HCT116 (cell line): ENCODE measurements at regions not wholly inside any gene's neighbourhood (a gene's known extent, or its start where the extent isn't known, plus 50 kb on each side); places are given as distances from the start of the nearest gene placed in this dataset.

ENCODE experiments used
- ATAC-seq: fragments of 200-7000 bp; cut with Tn5 transposase; 2 replicates; pipeline ENCODE4 v1.9.1; 2020; ENCODE audit warnings: mild to moderate bottlenecking, moderate library complexity
- BruUV-seq: library from RNA; stranded (reverse); fragments of 400-500 nt; replicated peaks from 2 replicates; lab custom pipeline; 2021; lab: Mats Ljungman, UMichigan
- CTCF ChIA-PET: fragments of 300-600 bp; sonication (Branson Sonifier 250); formaldehyde crosslinking; loops from one replicate; lab custom pipeline; 2021; ENCODE audit warnings: antibody characterized with exemption; lab: Charles Lee
- POLR2A ChIA-PET: fragments of 300-600, 350-600 bp; sonication (Branson Sonifier 250); formaldehyde crosslinking; loops from one replicate; lab custom pipeline; 2021; ENCODE audit warnings: antibody characterized with exemption; lab: Charles Lee
- RAD21 ChIA-PET, 2 experiments: fragments of 300-600 bp; sonication (Branson Sonifier 250); formaldehyde crosslinking; loops; one replicate each; lab custom pipeline; 2023; ENCODE audit warnings: low total read pairs in 2 of 2; ENCODE audit not compliant: uncharacterized antibody in 2 of 2, unreplicated experiment in 2 of 2, low non-redundant PET in 1 of 2; lab: Charles Lee
- DNase-seq: peaks from one replicate; pipeline ENCODE4 v3.0.0-alpha.2; 2010; ENCODE audit warnings: low read depth, low spot score
- H2AFZ ChIP-seq: fragments of 200-600 bp; shearing (Covaris generic), sonication (generic); 2 replicates; pipeline ENCODE4 v1.6.1; 2017; ENCODE audit warnings: low read depth, mixed run types, mixed read lengths, antibody characterized with exemption, low read length; ENCODE audit not compliant: poor library complexity, severe bottlenecking
- H3K27ac ChIP-seq: 2 replicates; pipeline ENCODE4 v1.5.1; 2012; ENCODE audit warnings: low read depth, low read length
- H3K27me3 ChIP-seq: fragments of 200-600 bp; sonication (generic); 2 replicates; pipeline ENCODE4 v1.6.1; 2016; ENCODE audit warnings: mixed run types, low read length, mixed read lengths; ENCODE audit not compliant: insufficient read depth
- H3K36me3 ChIP-seq, 2 experiments: fragments of 200-500 bp in 1 of 2; fragments of 200-600 bp in 1 of 2; sonication (Bioruptor generic) in 1 of 2; sonication (generic) in 1 of 2; 2 replicates each; pipeline versions ENCODE4 v1.5.1 to v1.6.1; 2014 to 2016; ENCODE audit warnings: low read length in 2 of 2, inconsistent platforms in 1 of 2, mixed read lengths in 1 of 2, mixed run types in 1 of 2; ENCODE audit not compliant: insufficient read depth in 2 of 2, control insufficient read depth in 1 of 2
- H3K4me1 ChIP-seq, 2 experiments: fragments of 200-600 bp in 1 of 2; sonication (generic) in 1 of 2; 2 replicates each; pipeline versions ENCODE4 v1.5.1 to v1.6.1; 2012 to 2017; ENCODE audit warnings: low read length in 2 of 2, inconsistent platforms in 1 of 2, mild to moderate bottlenecking in 1 of 2, mixed read lengths in 1 of 2, mixed run types in 1 of 2, moderate library complexity in 1 of 2; ENCODE audit not compliant: insufficient read depth in 2 of 2, control insufficient read depth in 1 of 2
- H3K4me2 ChIP-seq: fragments of 200-600 bp; sonication (generic); 2 replicates; pipeline ENCODE4 v1.6.1; 2017; ENCODE audit warnings: mixed run types, low read length, mixed read lengths
- H3K4me3 ChIP-seq, 2 experiments: fragments of 200-600 bp in 1 of 2; sonication (generic) in 1 of 2; replicated peaks in 1 of 2; 2 replicates each; pipeline ENCODE4 v1.5.1; 2011 to 2016; ENCODE audit warnings: low read length in 2 of 2, control low read depth in 1 of 2, low read depth in 1 of 2, mild to moderate bottlenecking in 1 of 2, mixed read lengths in 1 of 2, mixed run types in 1 of 2
- H3K79me2 ChIP-seq: fragments of 200-600 bp; sonication (generic); 2 replicates; pipeline ENCODE4 v1.6.1; 2017; ENCODE audit warnings: mild to moderate bottlenecking, mixed run types, low read length, moderate library complexity, mixed read lengths; ENCODE audit not compliant: insufficient read depth
- H3K9ac ChIP-seq: fragments of 200-600 bp; sonication (generic); 2 replicates; pipeline ENCODE4 v1.6.1; 2016; ENCODE audit warnings: low read length, mixed read lengths
- H3K9me2 ChIP-seq: fragments of 200-600 bp; sonication (generic), shearing (Covaris generic); 2 replicates; pipeline ENCODE4 v1.6.1; 2017; ENCODE audit warnings: mixed run types, mild to moderate bottlenecking, moderate library complexity; ENCODE audit not compliant: insufficient read depth
- H3K9me3 ChIP-seq, 2 experiments: fragments of 200-500 bp in 1 of 2; fragments of 200-600 bp in 1 of 2; sonication (Bioruptor generic) in 1 of 2; sonication (generic) in 1 of 2; 2 replicates each; pipeline ENCODE4 v1.6.1; 2014 to 2017; ENCODE audit warnings: low read length in 2 of 2, mixed read lengths in 2 of 2, inconsistent platforms in 1 of 2, low read depth in 1 of 2, mild to moderate bottlenecking in 1 of 2, mixed run types in 1 of 2, moderate library complexity in 1 of 2; ENCODE audit not compliant: control insufficient read depth in 1 of 2, insufficient read depth in 1 of 2
- H4K20me1 ChIP-seq: fragments of 200-600 bp; sonication (generic), shearing (Covaris generic); 2 replicates; pipeline ENCODE4 v1.6.1; 2017; ENCODE audit warnings: mixed run types, mild to moderate bottlenecking, moderate library complexity; ENCODE audit not compliant: insufficient read depth
- EGR1 ChIP-seq: IDR thresholded peaks from 2 replicates; pipeline ENCODE4 v1.6.1; 2012; ENCODE audit warnings: low read depth
- ELF1 ChIP-seq: IDR thresholded peaks from 2 replicates; pipeline ENCODE4 v1.6.1; 2012; ENCODE audit warnings: low read depth, borderline replicate concordance
- EZH2phosphoT487 ChIP-seq: fragments of 200-600 bp; IDR thresholded peaks from 2 replicates; pipeline ENCODE4 v1.6.1; 2018; ENCODE audit warnings: antibody characterized with exemption, borderline replicate concordance
- FOSL1 ChIP-seq: IDR thresholded peaks from 2 replicates; pipeline ENCODE4 v1.6.1; 2012; ENCODE audit warnings: low read depth
- SRF ChIP-seq: IDR thresholded peaks from 2 replicates; pipeline ENCODE4 v1.6.1; 2012; ENCODE audit warnings: low read depth
- ZBTB33 ChIP-seq: IDR thresholded peaks from 2 replicates; pipeline ENCODE4 v1.6.1; 2011; ENCODE audit warnings: mild to moderate bottlenecking, low read length, moderate library complexity; ENCODE audit not compliant: insufficient replicate concordance; ENCODE audit errors: extremely low read depth
- intact Hi-C: fragments of 100-400 bp; cut with micrococcal nuclease; formaldehyde crosslinking; loops from 2 replicates; pipeline ENCODE4 v1.10.0; 2022
- TF ChIP-seq, protein P1 (sequence below): IDR thresholded peaks from 2 replicates; pipeline ENCODE4 v1.6.1; 2012

DNA sequence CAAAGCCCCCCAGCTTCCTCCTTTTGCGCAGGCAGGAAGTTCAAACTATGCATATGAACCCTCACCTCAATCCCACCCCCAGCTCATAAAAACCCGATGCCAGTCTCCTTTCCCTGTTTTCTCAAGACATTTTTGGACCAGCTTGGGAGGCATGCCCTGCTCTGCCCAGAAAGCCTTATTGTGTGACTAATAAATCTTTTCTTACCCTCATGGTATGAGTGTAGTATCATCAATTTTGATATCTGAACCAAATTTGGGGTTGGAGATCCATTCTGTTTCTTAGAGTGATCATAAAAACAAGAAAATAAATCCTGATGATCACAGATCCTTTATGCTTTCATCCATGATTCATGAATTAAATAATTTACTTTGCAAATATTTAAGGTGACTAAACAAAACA is 128.5 kb downstream of the ALG10B start:
- Histone ChIP-seq H2AFZ (no peak overlapping the region), H3K9me2 (no peaks in the 10 kb centered on the region), H3K79me2 (no peaks in the 10 kb centered on the region), H3K4me1 (no peaks in the 10 kb centered on the region), H4K20me1 (no peaks in the 10 kb centered on the region), H3K27me3 (no peaks in the 10 kb centered on the region), H3K4me2 (no peak overlapping the region), H3K9me3 (no peaks in the 10 kb centered on the region), H3K27ac (no peak overlapping the region), H3K4me3 (no peak overlapping the region)
- ATAC-seq (no peak), DNase-seq (no peak)
- ChIA-PET CTCF (no interaction called here), POLR2A (no interaction called here)
- intact Hi-C loops = no loop called here
- BruUV-seq = no TSS peak
- no peak for TF ChIP-seq FOSL1
- TF ChIP-seq, all 23 proteins: peak for 0
- Histone ChIP-seq H3K36me3 (no peaks in the 10 kb centered on the region), H3K9ac (no peak overlapping the region)
- RAD21 ChIA-PET = no interaction called here

DNA sequence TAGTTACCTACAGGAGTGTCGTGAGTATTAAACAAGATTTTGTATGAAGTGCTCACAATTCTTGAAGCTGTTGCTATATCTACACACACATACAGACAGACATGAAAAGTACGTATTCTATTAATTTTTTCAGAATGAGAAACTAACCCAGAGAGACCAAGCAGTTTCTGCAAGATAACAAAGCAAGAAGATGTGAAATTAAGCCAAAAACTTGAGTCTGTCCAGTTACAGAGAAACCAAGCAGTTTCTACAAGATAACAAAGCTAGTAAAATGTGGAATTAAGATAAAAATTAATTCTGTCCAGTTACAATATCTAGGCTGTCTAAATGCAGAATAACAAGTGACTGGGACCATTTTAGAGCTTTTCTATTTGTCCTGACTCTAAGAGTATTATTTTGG is 132.4 kb downstream of the ALG10B start:
- no peaks in the 10 kb centered on the region for H3K36me3 ChIP-seq
- DNase-seq (no peak), ATAC-seq (no peak)
- TF ChIP-seq EGR1 = no peak
- TF ChIP-seq, protein P1, sequence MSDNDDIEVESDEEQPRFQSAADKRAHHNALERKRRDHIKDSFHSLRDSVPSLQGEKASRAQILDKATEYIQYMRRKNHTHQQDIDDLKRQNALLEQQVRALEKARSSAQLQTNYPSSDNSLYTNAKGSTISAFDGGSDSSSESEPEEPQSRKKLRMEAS = no peak
- no peak for TF ChIP-seq ELF1
- no peak for TF ChIP-seq SRF
- TF ChIP-seq ZBTB33 = no peak
- TF ChIP-seq EZH2phosphoT487 = no peak
- H3K4me1 ChIP-seq = no peaks in the 10 kb centered on the region
- H3K9ac ChIP-seq = no peak overlapping the region
- ChIA-PET RAD21 (no interaction called here), POLR2A (no interaction called here), CTCF (no interaction called here)
- no peaks in the 10 kb centered on the region for H3K79me2 ChIP-seq
- no peaks in the 10 kb centered on the region for H3K9me2 ChIP-seq
- H3K27ac ChIP-seq = no peak overlapping the region
- intact Hi-C loops = no loop called here
- no peak overlapping the region for H2AFZ ChIP-seq
- BruUV-seq = no TSS peak
- H4K20me1 ChIP-seq = no peaks in the 10 kb centered on the region
- no peak overlapping the region for H3K4me2 ChIP-seq
- no peaks in the 10 kb centered on the region for H3K27me3 ChIP-seq
- no peak overlapping the region for H3K4me3 ChIP-seq
- no peaks in the 10 kb centered on the region for H3K9me3 ChIP-seq
